Activated CD4-positive, alpha-beta T cell treated with anti-CD3 and anti-CD28 coated beads, Interleukin-2, Interleukin-6, amounts not matched to agents 100 ng/mL and 50 ng/mL, durations not matched to agents 16 hours and 8 hours (primary cell): ENCODE measurements at regions not wholly inside any gene's neighbourhood (a gene's known extent, or its start where the extent isn't known, plus 50 kb on each side); places are given as distances from the start of the nearest gene placed in this dataset.
"Not testable (repeated sequence)": the region's sequence is repeated elsewhere in the genome, so short reads cannot be mapped to it uniquely, and the experiment has no call there.

Experiments
- DNase-seq: peaks from one replicate; pipeline ENCODE4 v3.0.0-alpha.2; 2020

- no peak for DNase-seq
These were observed 72.2 kb downstream of the CRLF2 start for GRCh38 chrX:1140236-1140681.

DNA sequence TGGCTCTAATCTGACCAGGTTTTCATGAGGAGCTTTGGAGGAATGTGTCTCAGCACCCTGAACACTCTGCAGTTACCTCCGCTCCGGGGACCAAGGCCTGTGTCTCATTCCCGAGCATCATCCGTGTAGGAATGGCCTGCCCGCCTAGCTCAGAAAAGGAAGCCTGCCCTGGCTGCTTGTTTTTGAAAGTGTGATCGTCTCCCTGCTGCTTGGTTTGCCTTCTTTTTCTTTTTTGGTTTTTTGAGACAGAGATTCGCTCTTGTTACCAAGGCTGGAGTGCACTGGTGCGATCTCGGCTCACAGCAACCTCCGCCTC is 73.3 kb downstream of the CRLF2 start:
- no peak for DNase-seq

GRCh38 chrX:1138476-1139184 is 73.8 kb downstream of the CRLF2 start:
- DNase-seq, result no peak

- DNase-seq, result no peak
These were observed 74.9 kb downstream of the CRLF2 start for GRCh38 chrX:1137531-1137930.

DNA sequence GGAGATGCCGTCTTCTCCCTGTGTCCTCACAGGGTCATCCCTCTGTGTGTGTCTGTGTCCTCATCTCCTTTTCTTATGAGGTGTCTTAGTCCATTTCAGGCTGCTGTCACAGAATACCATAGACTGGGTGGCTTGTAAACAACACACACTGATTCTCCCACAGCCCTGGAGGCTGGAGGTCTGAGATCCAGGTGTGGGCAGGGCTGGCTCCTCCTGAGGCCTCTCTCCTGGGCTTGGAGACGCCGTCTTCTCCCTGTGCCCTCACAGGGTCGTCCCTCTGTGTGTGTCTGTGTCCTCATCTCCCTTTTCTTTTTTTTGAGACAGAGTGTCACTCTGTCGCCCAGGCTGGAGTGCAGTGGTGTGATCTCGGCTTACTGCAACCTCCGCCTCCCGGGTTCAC is 75.9 kb downstream of the CRLF2 start:
- DNase-seq, result not testable (repeated sequence)

- DNase-seq, result no peak
These were observed 77.5 kb downstream of the CRLF2 start for GRCh38 chrX:1134976-1135375.

GRCh38 chrX:1134156-1134555 is 78.3 kb downstream of the CRLF2 start:
- no peak for DNase-seq

DNA sequence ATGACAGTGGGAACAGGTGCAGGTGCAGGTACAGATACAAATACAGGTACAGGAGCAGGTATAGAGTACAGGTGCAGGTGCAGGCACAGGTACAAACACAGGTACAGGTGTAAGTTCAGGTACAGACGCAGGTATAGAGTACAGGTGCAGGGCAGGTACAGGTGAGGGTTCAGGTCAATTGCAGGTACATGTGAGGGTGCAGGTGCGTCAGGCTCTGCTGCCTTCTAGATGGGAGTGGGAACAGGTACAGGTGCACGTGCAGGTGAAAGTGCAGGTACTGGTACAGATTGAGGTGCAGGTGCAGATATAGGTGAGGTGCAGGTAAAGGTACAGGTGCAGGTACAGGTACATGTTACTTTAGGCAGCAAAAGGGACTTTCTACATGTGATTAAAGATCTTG is 85.7 kb downstream of the CRLF2 start:
- no peak for DNase-seq

DNA sequence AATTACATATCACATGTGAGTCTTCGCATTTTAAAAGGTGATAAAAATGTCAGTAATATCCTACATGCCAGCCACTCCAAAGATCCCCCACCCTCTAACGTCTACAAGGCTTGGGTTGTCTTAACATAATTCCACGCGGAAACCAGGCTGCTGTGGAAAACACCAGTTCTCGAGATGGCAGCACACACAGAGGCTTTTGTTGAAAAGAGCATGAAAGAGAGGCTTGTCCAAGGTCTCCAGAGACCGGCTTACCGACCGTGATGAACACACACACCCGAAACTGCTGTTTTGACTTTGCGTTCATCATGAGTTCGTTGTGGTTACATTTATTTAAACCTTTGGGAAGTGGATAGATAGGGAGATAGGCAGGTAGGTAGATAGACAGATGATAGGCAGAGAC is 87.9 kb downstream of the CRLF2 start:
- DNase-seq, result no peak

GRCh38 chrX:1122851-1123250 is 89.6 kb downstream of the CRLF2 start:
- DNase-seq, result not testable (repeated sequence)

GRCh38 chrX:1119275-1119674 is 93.2 kb downstream of the CRLF2 start:
- DNase-seq, result no peak

DNA sequence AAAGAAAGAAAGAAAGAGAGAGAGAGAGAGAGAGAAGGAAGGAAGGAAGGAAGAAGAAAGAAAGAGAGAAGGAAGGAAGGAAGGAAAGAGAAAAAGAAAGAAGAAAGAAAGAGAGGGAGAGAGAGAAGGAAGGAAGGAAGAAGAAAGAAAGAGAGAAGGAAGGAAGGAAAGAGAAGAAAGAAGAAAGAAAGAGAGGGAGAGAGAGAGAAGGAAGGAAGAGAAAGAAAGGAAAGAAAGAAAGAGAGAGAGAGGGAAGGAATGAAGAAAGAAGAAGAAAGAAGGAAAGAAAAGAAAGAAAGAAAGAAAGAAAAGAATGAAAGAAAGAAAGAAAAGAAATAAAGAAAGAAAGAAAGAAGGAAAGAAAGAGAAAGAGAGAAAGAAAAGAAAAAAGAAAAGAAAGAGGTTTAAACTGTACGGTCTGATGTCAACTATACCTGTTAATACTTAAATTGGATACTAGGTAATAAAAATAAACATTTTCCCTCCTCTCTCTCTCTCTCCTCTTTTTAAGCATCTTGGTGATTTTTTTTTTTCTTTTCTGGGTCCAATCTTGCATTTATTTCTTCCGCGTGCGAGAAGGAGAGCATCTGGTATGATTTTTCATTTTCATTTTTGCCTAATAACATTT is 93.8 kb downstream of the CRLF2 start:
- no peak for DNase-seq

DNA sequence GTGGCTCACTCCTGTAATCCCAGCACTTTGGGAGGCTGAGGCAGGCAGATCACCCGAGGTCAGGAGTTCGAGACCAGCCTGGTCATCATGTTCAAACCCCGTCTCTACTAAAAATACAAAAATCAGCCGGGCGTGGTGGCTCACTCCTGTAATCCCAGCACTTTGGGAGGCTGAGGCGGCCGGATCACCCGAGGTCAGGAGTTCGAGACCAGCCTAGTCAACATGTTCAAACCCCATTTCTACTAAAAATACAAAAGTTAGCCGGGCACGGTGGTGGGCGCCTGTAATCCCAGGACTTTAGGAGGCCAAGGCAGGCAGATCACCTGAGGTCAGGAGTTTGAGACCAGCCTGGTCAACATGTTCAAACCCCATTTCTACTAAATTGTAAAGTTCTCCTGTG is 97.0 kb downstream of the CRLF2 start:
- not testable (repeated sequence) for DNase-seq

- no peak for DNase-seq
These were observed 100.1 kb downstream of the CRLF2 start for GRCh38 chrX:1112321-1112720.

DNA sequence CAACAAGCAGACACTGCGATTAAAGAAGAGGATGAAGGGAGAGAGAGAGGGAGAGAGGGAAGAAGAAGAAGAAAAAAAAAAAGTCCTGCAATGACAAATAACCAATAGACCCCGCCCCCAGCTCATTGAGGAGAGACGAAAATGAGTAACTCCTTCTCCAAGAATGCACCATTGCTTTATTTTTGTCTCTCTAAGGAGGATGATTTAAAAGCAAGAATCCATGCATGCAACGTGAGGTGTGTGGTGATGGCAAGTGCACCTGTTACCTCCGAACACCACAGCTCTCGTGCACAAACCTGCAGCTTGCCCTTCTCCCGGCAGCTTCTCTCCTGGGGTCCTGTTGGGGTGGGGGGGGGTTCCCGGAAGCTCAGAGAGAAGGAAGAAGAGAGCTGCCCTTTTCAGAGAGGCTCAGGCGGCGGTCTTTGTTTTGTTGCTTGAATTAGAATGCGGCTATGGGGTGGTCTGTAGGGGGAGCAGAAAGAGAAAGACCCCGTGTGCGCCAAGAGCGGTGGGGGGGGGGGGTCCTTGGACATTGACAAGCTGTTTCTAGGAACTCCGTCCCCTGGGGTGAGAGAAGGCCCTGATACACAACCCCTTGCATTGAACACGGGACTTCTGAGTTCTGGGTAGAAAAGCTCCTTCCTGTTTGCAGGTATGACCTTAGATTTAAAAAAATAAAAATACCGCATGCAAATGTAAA is 100.7 kb downstream of the CRLF2 start:
- DNase-seq, result no peak

DNA sequence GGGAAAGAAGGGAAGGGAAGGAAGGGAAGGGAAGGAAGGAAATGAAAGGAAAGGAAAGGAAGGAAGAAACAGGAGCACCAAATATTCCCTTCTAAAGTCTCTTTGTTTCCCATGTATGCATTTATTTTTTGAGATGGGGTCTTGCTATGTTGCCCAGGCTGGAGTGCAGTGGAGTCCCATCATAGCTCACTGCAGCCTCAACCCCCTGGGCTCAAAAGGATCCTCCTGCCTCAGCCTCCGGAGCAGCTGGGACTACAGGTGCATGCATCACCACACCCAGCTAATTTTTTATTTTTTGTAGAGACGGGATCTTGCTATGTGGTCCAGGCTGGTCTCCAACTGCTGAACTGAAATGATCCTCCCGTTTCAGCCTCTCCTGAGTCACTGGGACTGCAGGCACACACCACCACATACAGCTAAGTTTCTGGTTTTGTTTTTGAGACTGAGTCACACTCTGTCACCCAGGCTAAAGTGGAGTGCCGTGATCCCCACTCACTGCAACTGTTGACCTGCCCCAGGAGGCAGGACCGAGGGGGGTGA is 102.8 kb downstream of the CRLF2 start:
- DNase-seq, result no peak

GRCh38 chrX:1108501-1109445 is 103.7 kb downstream of the CRLF2 start:
- no peak for DNase-seq

GRCh38 chrX:1106478-1107210 is 105.8 kb downstream of the CRLF2 start:
- no peak for DNase-seq

DNA sequence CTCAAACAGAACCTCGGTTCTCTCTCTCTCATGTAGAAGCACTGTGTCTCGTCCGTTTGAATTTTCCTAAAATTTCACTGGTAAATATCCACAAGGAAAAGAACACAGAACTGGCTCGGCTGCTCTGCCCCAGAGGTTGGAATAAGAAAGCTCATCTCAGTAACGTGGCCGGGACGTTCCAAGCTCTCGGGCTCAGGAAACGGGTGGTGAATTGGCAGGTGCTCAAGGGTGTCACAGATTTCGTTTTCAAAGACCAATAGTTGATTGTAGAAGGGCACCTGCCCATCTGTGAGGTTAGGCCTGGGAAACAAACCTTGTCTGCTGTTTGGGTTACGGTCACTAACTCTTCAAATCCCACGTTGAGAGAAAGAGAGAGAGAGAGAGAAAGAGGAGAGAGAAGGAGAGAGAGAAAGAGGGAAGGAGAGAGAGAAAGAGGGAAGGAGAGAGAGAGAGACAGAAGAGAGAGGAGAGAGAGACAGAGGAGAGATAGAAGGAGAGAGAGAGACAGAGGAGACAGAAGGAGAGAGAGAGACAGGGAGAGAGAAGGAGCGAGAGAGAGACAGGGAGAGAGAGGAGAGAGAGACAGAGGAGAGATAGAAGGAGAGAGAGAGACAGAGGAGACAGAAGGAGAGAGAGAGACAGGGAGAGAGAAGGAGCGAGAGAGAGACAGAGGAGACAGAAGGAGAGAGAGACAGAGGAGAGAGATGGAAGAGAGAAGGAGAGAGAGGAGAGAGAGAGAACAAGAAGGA is 106.6 kb downstream of the CRLF2 start:
- no peak for DNase-seq

GRCh38 chrX:1105031-1105430 is 107.4 kb downstream of the CRLF2 start:
- not testable (repeated sequence) for DNase-seq

DNA sequence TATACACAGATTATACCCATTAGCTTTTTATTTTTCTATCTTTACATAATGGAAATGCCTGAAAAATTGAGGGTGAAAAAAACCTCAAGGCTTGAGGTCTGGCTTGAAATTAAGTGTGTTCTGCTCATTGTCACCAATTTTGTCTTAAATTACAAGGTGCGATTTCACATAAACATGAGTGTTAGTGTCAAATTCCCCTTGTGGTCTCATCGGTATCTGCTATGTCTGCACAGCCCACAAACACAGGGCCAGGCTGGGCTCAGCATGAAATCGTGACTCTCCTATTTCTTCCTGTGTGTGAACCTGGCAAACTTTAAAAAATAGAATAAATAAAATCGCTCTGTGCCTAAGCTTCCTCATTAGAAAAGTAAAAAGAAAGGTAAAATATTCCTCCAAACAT is 109.1 kb downstream of the CRLF2 start:
- DNase-seq, result no peak
